Endothelial cell of umbilical vein (primary cell): ENCODE measurements at regions not wholly inside any gene's neighbourhood (a gene's known extent, or its start where the extent isn't known, plus 50 kb on each side); places are given as distances from the start of the nearest gene placed in this dataset.
"Not testable (repeated sequence)": the region's sequence is repeated elsewhere in the genome, so short reads cannot be mapped to it uniquely, and the experiment has no call there.

Experiments used
- EZH2 ChIP-seq: IDR thresholded peaks from 2 replicates; pipeline ENCODE4 v1.6.1; 2012; ENCODE audit warnings: borderline replicate concordance, low read depth, mild to moderate bottlenecking, moderate library complexity, low read length, inconsistent platforms; ENCODE audit not compliant: severe bottlenecking
- FOS ChIP-seq: IDR thresholded peaks from 2 replicates; pipeline ENCODE4 v1.6.1; 2011; ENCODE audit warnings: mild to moderate bottlenecking, low read length, moderate library complexity, borderline replicate concordance; ENCODE audit not compliant: insufficient read depth
- GATA2 ChIP-seq: IDR thresholded peaks from 2 replicates; pipeline ENCODE4 v1.7.0; 2011; ENCODE audit warnings: low read depth, mild to moderate bottlenecking, moderate library complexity, mixed read lengths, low read length; ENCODE audit not compliant: insufficient read length, insufficient read depth
- JUN ChIP-seq: IDR thresholded peaks from 2 replicates; pipeline ENCODE4 v1.6.1; 2011; ENCODE audit warnings: borderline replicate concordance, low read depth; ENCODE audit not compliant: insufficient read length, insufficient read depth
- MYC ChIP-seq: IDR thresholded peaks from one replicate; pipeline ENCODE4 v1.6.1; 2011; ENCODE audit warnings: mild to moderate bottlenecking, low read depth, low read length
- POLR2A ChIP-seq: IDR thresholded peaks from 2 replicates; pipeline ENCODE4 v1.6.1; 2012; ENCODE audit warnings: low read depth, mild to moderate bottlenecking, control low read depth, low read length
- POLR2AphosphoS5 ChIP-seq: IDR thresholded peaks from 2 replicates; pipeline ENCODE4 v1.6.1; 2012; ENCODE audit warnings: low read depth, mild to moderate bottlenecking, control low read depth, low read length, moderate library complexity; ENCODE audit not compliant: insufficient read depth
- TF ChIP-seq, protein P1 (sequence below), 2 donors: IDR thresholded peaks; 1 replicate in 1 of 2; 2 replicates in 1 of 2; pipeline ENCODE4 v1.5.1; 2011; ENCODE audit warnings: low read length in 2 of 2, mild to moderate bottlenecking in 2 of 2, moderate library complexity in 2 of 2, control low read depth in 1 of 2, inconsistent platforms in 1 of 2, low read depth in 1 of 2; ENCODE audit not compliant: insufficient read depth in 1 of 2; ENCODE audit errors: extremely low read depth in 1 of 2

GRCh38 chr18:15060279-15060880 is 312.4 kb downstream of the ANKRD30B start:
- TF ChIP-seq, protein P1, sequence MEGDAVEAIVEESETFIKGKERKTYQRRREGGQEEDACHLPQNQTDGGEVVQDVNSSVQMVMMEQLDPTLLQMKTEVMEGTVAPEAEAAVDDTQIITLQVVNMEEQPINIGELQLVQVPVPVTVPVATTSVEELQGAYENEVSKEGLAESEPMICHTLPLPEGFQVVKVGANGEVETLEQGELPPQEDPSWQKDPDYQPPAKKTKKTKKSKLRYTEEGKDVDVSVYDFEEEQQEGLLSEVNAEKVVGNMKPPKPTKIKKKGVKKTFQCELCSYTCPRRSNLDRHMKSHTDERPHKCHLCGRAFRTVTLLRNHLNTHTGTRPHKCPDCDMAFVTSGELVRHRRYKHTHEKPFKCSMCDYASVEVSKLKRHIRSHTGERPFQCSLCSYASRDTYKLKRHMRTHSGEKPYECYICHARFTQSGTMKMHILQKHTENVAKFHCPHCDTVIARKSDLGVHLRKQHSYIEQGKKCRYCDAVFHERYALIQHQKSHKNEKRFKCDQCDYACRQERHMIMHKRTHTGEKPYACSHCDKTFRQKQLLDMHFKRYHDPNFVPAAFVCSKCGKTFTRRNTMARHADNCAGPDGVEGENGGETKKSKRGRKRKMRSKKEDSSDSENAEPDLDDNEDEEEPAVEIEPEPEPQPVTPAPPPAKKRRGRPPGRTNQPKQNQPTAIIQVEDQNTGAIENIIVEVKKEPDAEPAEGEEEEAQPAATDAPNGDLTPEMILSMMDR (IDR thresholded peaks at IDR 0.05; ENCODE audit: extremely low read depth in 1 of 2, insufficient read depth in 1 of 2, low read depth in 1 of 2, low read length in 2 of 2) = not testable (repeated sequence)
- TF ChIP-seq POLR2A, EZH2, MYC, JUN, POLR2AphosphoS5, GATA2, FOS: not testable (repeated sequence)
